Prostate gland (tissue), 2 donors: ENCODE measurements at regions not wholly inside any gene's neighbourhood (a gene's known extent, or its start where the extent isn't known, plus 50 kb on each side); places are given as distances from the start of the nearest gene placed in this dataset.

Experiments
- DNase-seq: peaks from one replicate; pipeline ENCODE4 v3.0.0-alpha.2; 2019; ENCODE audit warnings: low spot score
- H3K27ac ChIP-seq, 2 donors: fragments of 200-600 bp; sonication (generic); 2 replicates each; pipeline ENCODE4 v1.5.1; 2017 to 2019
- H3K27me3 ChIP-seq: fragments of 200-600 bp; sonication (generic); replicated peaks from 2 replicates; pipeline ENCODE4 v1.5.1; 2019; ENCODE audit not compliant: insufficient read depth
- H3K36me3 ChIP-seq, 2 donors: fragments of 200-600 bp; sonication (generic); 1 replicate in 1 of 2; 2 replicates in 1 of 2; pipeline versions ENCODE4 v1.5.1 to v1.8.1; 2017 to 2019
- H3K4me1 ChIP-seq: fragments of 200-600 bp; sonication (generic); replicated peaks from 2 replicates; pipeline ENCODE4 v1.5.1; 2019
- H3K4me3 ChIP-seq, 2 donors: fragments of 200-600 bp; sonication (generic); 2 replicates each; pipeline ENCODE4 v1.5.1; 2017 to 2019
- H3K9me3 ChIP-seq: fragments of 200-600 bp; sonication (generic); 2 replicates; pipeline ENCODE4 v1.5.1; 2017
- POLR2A ChIP-seq: fragments of 450-650 bp; IDR thresholded peaks from one replicate; pipeline ENCODE4 v1.6.1; 2016; ENCODE audit warnings: antibody characterized with exemption, mild to moderate bottlenecking
- POLR2AphosphoS5 ChIP-seq: sonication (generic); formaldehyde crosslinking; IDR thresholded peaks from one replicate; pipeline ENCODE4 v1.6.1; 2017; ENCODE audit warnings: antibody characterized with exemption
- WGBS: methylation state at CpG from one replicate; pipeline ENCODE4 v1.1.5; 2018; 5-methylcytosine and 5-hydroxymethylcytosine counted together
- intact Hi-C: fragments of 100-400 bp; cut with DNase I; formaldehyde crosslinking; loops from one replicate; pipeline ENCODE4 v1.14.2; 2022
- TF ChIP-seq, protein P1 (sequence below), 4 experiments: fragments of 200-600 bp in 2 of 4; fragments of 450-650 bp in 2 of 4; sonication (generic) in 2 of 4; IDR thresholded peaks; 1 replicate in 3 of 4; 2 replicates in 1 of 4; pipeline ENCODE4 v1.5.1; 2016 to 2019; ENCODE audit warnings: antibody characterized with exemption in 4 of 4, mild to moderate bottlenecking in 2 of 4, moderate library complexity in 2 of 4

DNA sequence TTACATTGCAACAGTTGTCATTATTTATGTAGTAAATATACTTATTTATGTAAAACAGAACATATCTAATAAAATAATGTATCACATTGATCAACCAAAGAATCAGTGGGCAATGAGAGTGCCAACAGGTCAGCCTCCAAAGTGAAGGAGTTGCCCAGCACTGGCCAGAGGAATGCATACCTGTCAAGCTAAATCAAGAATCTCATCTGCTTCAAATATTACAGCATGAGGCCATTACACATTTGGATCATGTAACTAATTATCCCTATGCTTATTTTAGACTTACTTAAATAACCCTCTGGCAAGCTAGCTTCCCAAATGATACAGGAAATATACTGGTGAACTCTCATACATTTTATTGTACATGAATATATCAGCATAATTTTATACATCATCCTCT is 1211.7 kb upstream of the ACVR2A start:
- intact Hi-C loops = no loop called here
- DNase-seq = no peak
- Histone ChIP-seq H3K4me3 (no peak overlapping the region), H3K27me3 (no peaks in the 10 kb centered on the region), H3K4me1 (no peaks in the 10 kb centered on the region), H3K9me3 (no peaks in the 10 kb centered on the region), H3K27ac (no peak overlapping the region), H3K36me3 (no peaks in the 10 kb centered on the region)
- TF ChIP-seq POLR2AphosphoS5 (no peak), POLR2A (no peak)
- TF ChIP-seq, protein P1, sequence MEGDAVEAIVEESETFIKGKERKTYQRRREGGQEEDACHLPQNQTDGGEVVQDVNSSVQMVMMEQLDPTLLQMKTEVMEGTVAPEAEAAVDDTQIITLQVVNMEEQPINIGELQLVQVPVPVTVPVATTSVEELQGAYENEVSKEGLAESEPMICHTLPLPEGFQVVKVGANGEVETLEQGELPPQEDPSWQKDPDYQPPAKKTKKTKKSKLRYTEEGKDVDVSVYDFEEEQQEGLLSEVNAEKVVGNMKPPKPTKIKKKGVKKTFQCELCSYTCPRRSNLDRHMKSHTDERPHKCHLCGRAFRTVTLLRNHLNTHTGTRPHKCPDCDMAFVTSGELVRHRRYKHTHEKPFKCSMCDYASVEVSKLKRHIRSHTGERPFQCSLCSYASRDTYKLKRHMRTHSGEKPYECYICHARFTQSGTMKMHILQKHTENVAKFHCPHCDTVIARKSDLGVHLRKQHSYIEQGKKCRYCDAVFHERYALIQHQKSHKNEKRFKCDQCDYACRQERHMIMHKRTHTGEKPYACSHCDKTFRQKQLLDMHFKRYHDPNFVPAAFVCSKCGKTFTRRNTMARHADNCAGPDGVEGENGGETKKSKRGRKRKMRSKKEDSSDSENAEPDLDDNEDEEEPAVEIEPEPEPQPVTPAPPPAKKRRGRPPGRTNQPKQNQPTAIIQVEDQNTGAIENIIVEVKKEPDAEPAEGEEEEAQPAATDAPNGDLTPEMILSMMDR (IDR thresholded peaks at IDR 0.05) = no peak

DNA sequence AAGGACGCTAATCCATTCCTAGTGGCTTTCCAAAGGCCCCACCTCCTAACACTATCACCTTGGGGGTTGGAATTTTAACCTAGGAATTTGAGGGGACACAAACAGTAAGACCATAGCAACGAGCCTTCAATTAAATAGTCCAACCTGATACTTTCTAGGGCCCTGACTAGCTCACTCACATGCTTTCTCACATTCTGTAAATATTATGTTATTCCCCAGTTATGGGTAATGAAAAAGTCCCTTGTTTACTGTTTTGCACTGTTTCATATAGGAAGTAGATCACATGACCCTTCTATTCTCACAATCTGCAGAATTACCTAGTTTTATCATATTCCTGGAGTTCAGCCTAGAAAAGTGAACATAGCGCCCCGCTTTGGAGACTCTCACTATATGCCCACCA is 1212.1 kb upstream of the ACVR2A start:
- Histone ChIP-seq H3K4me3 (no peak overlapping the region), H3K36me3 (no peaks in the 10 kb centered on the region), H3K4me1 (no peaks in the 10 kb centered on the region), H3K27me3 (no peaks in the 10 kb centered on the region), H3K9me3 (no peaks in the 10 kb centered on the region), H3K27ac (no peak overlapping the region)
- no peak for TF ChIP-seq POLR2A
- TF ChIP-seq POLR2AphosphoS5 = no peak
- TF ChIP-seq, protein P1 (IDR thresholded peaks at IDR 0.05) = no peak
- WGBS = 84% methylated on average over 4 of the region's 4 CpGs
- intact Hi-C loops = no loop called here
- no peak for DNase-seq

DNA sequence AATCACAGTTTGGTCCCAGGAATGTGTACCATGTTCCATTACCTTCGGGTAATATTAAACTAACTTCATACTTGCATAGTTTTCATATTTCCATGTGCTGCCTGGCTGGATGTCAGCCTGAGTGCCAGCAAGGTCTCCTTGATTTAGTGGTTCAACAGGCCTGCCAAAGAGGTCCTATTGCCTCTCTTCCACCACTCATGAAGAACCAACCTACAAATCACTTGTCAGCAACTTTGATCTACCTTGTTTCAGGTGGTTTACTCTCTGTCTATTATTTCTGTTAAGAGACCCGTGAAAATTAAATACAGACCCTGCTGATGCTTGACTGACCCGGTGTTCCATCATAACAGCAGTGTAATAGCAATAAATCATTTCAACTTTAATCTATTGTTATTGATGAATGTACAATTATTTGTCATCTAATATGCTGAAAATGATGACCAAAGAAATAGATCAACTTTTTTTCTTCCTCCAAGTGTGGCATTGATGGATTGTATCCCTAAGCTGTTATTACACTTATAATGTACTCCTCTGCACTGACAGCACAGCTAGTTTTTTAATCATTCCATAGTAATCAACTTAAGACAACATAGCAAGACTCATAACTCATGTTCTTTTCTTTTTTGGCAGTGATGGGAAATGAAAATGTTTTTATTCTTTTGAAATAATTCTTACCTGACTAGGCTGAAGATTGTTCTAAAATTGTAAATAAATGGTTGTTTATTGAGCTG is 1220.2 kb upstream of the ACVR2A start:
- H3K4me1 ChIP-seq = no peaks in the 10 kb centered on the region
- no peak for TF ChIP-seq POLR2A
- TF ChIP-seq, protein P1 (IDR thresholded peaks at IDR 0.05) = no peak
- TF ChIP-seq POLR2AphosphoS5 = no peak
- no peak overlapping the region for H3K27ac ChIP-seq
- H3K27me3 ChIP-seq = no peaks in the 10 kb centered on the region
- no peak overlapping the region for H3K4me3 ChIP-seq
- intact Hi-C loops = no loop called here
- no peaks in the 10 kb centered on the region for H3K36me3 ChIP-seq
- DNase-seq = no peak
- WGBS = 54% methylated on average over 3 of the region's 3 CpGs
- H3K9me3 ChIP-seq = no peaks in the 10 kb centered on the region

DNA sequence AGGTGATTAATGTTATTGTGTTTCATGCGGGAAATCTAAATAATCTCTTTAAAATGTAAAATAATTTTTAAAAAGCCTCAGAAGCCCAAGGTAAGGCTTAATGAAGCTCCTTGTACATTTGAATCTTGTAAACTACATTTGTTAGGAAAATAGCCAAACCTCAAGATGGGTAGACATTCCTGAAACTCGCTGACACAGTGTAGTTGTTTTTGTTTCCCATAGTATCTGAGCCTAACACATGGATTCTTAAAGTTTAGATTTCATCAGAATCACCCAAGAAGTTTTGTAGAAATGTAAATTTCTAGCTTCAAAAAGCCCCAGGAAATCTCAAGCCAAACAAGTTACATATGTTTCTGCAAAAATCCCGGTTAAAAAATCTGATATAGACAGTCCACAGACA is 1221.1 kb upstream of the ACVR2A start:
- H3K4me1 ChIP-seq = no peaks in the 10 kb centered on the region
- no peak overlapping the region for H3K4me3 ChIP-seq
- H3K27me3 ChIP-seq = no peaks in the 10 kb centered on the region
- 78% methylated on average over 3 of the region's 3 CpGs for WGBS
- no peak for TF ChIP-seq POLR2A
- intact Hi-C loops = no loop called here
- no peaks in the 10 kb centered on the region for H3K9me3 ChIP-seq
- H3K36me3 ChIP-seq = no peaks in the 10 kb centered on the region
- no peak for DNase-seq
- no peak overlapping the region for H3K27ac ChIP-seq

DNA sequence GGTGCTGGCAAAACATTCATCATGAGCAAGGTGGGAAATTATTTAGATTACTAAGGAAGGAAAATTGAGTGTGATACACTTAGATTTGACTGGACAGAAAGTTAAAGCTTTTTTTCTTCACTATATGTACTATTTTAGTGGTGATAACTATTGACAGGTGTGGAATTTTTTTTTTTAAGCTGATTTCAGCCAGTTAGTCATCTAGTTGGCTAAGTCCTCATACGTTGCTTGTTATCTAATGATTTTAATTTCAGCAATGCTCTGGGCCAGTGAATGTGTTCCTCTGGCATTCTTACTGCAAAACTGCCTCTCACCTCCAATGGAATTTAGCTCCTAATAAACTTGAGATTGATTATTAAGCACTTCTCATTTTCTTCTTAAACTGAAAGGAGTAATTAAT is 1223.2 kb upstream of the ACVR2A start:
- WGBS = 67% methylated on average over 1 of the region's 1 CpG
- no peak for DNase-seq
- H3K4me3 ChIP-seq = no peak overlapping the region
- H3K27me3 ChIP-seq = no peaks in the 10 kb centered on the region
- H3K9me3 ChIP-seq = no peaks in the 10 kb centered on the region
- no peak overlapping the region for H3K27ac ChIP-seq
- H3K4me1 ChIP-seq = no peaks in the 10 kb centered on the region
- no peaks in the 10 kb centered on the region for H3K36me3 ChIP-seq
- intact Hi-C loops = no loop called here
- TF ChIP-seq, protein P1 (IDR thresholded peaks at IDR 0.05) = no peak
- no peak for TF ChIP-seq POLR2A
- no peak for TF ChIP-seq POLR2AphosphoS5
